HEK293 (cell line): ENCODE measurements at regions not wholly inside any gene's neighbourhood (a gene's known extent, or its start where the extent isn't known, plus 50 kb on each side); places are given as distances from the start of the nearest gene placed in this dataset.

Experiments used
- CTCF ChIA-PET: fragments of 350-600 bp; formaldehyde crosslinking; extraction: SDS; loops from one replicate; lab custom pipeline; 2021; ENCODE audit warnings: antibody characterized with exemption; lab: Yijun Ruan, JAX
- POLR2A ChIA-PET: fragments of 300-600 bp; formaldehyde crosslinking; extraction: SDS; loops from one replicate; lab custom pipeline; 2020; ENCODE audit warnings: antibody characterized with exemption, inconsistent platforms; lab: Yijun Ruan, JAX
- H3K27ac ChIP-seq: fragments of 200-500 bp; sonication (Bioruptor generic); 2 replicates; pipeline ENCODE4 v1.5.1; 2014; ENCODE audit warnings: low read depth, low read length, control low read depth, inconsistent platforms; ENCODE audit errors: extremely low read depth
- H3K36me3 ChIP-seq, 2 experiments: fragments of 200-500 bp in 1 of 2; sonication (Bioruptor generic) in 1 of 2; 1 replicate in 1 of 2; 2 replicates in 1 of 2; pipeline ENCODE4 v1.5.1; 2014 to 2017; ENCODE audit warnings: inconsistent platforms in 2 of 2, low read length in 2 of 2; ENCODE audit not compliant: control insufficient read depth in 2 of 2, insufficient read depth in 1 of 2
- H3K4me1 ChIP-seq: fragments of 200-500 bp; sonication (Bioruptor generic); 2 replicates; pipeline ENCODE4 v1.5.1; 2014; ENCODE audit warnings: mild to moderate bottlenecking, low read length, inconsistent platforms; ENCODE audit not compliant: control insufficient read depth, insufficient read depth
- H3K4me3 ChIP-seq: 2 replicates; pipeline ENCODE4 v1.5.1; 2011; ENCODE audit warnings: low read depth, mild to moderate bottlenecking, control low read depth, low read length, moderate library complexity
- H3K9me3 ChIP-seq: fragments of 200-500 bp; sonication (Bioruptor generic); 2 replicates; pipeline ENCODE4 v1.5.1; 2014; ENCODE audit warnings: low read depth, low read length, inconsistent platforms; ENCODE audit not compliant: control insufficient read depth, insufficient read depth
- GLI4 ChIP-seq: fragments of 450-650 bp; formaldehyde crosslinking; IDR thresholded peaks from 2 replicates; pipeline ENCODE4 v1.5.1; 2016; ENCODE audit warnings: missing biosample characterization, missing genetic modification characterization
- HOXD13 ChIP-seq: sonication (generic); formaldehyde crosslinking; IDR thresholded peaks from 2 replicates; pipeline ENCODE4 v1.8.0; 2022; ENCODE audit warnings: missing genetic modification reagents, borderline replicate concordance
- KLF8 ChIP-seq: fragments of 450-650 bp; formaldehyde crosslinking; IDR thresholded peaks from 2 replicates; pipeline ENCODE4 v1.5.1; 2016; ENCODE audit warnings: missing biosample characterization, missing genetic modification characterization
- SP7 ChIP-seq: fragments of 450-650 bp; formaldehyde crosslinking; IDR thresholded peaks from 2 replicates; pipeline ENCODE4 v1.5.1; 2016; ENCODE audit warnings: missing biosample characterization, missing genetic modification characterization
- TCF7L2 ChIP-seq: IDR thresholded peaks from 2 replicates; pipeline ENCODE4 v1.6.1; 2011; ENCODE audit warnings: low read depth, mild to moderate bottlenecking, inconsistent platforms, low read length, moderate library complexity, borderline replicate concordance
- ZNF112 ChIP-seq: fragments of 450-650 bp; formaldehyde crosslinking; IDR thresholded peaks from 2 replicates; pipeline ENCODE4 v1.5.0; 2017; ENCODE audit warnings: missing biosample characterization, missing genetic modification characterization
- ZNF169 ChIP-seq: fragments of 450-650 bp; formaldehyde crosslinking; IDR thresholded peaks from 2 replicates; pipeline ENCODE4 v1.5.1; 2016; ENCODE audit warnings: missing biosample characterization, missing genetic modification characterization
- ZNF175 ChIP-seq: fragments of 450-650 bp; formaldehyde crosslinking; IDR thresholded peaks from 2 replicates; pipeline ENCODE4 v1.5.1; 2016; ENCODE audit warnings: missing biosample characterization, missing genetic modification characterization
- ZNF211 ChIP-seq: fragments of 450-650 bp; formaldehyde crosslinking; IDR thresholded peaks from 2 replicates; pipeline ENCODE4 v1.5.1; 2016; ENCODE audit warnings: low read depth, missing biosample characterization, missing genetic modification characterization
- ZNF292 ChIP-seq: fragments of 450-650 bp; formaldehyde crosslinking; IDR thresholded peaks from 2 replicates; pipeline ENCODE4 v1.5.1; 2016; ENCODE audit warnings: low read depth, missing biosample characterization, missing genetic modification characterization, borderline replicate concordance
- ZNF311 ChIP-seq: fragments of 450-650 bp; formaldehyde crosslinking; IDR thresholded peaks from 2 replicates; pipeline ENCODE4 v1.5.1; 2017; ENCODE audit warnings: missing biosample characterization, missing genetic modification characterization, borderline replicate concordance
- ZNF324 ChIP-seq: fragments of 450-650 bp; formaldehyde crosslinking; IDR thresholded peaks from 2 replicates; pipeline ENCODE4 v1.5.1; 2016; ENCODE audit warnings: missing biosample characterization, missing genetic modification characterization
- ZNF341 ChIP-seq: fragments of 450-650 bp; formaldehyde crosslinking; IDR thresholded peaks from 2 replicates; pipeline ENCODE4; 2016; ENCODE audit warnings: low read depth, missing biosample characterization, missing genetic modification characterization
- ZNF354C ChIP-seq: fragments of 450-650 bp; formaldehyde crosslinking; IDR thresholded peaks from 2 replicates; pipeline ENCODE4 v1.5.1; 2016; ENCODE audit warnings: missing biosample characterization, missing genetic modification characterization, low read depth, borderline replicate concordance
- ZNF366 ChIP-seq: fragments of 450-650 bp; formaldehyde crosslinking; conservative IDR thresholded peaks from 2 replicates; pipeline ENCODE4 v1.5.1; 2016; ENCODE audit warnings: missing biosample characterization, missing genetic modification characterization
- ZNF473 ChIP-seq: fragments of 450-650 bp; formaldehyde crosslinking; IDR thresholded peaks from 2 replicates; pipeline ENCODE4 v1.5.1; 2017; ENCODE audit warnings: missing biosample characterization, missing genetic modification characterization
- ZNF501 ChIP-seq: fragments of 450-650 bp; formaldehyde crosslinking; IDR thresholded peaks from 2 replicates; pipeline ENCODE4 v1.5.1; 2016; ENCODE audit warnings: missing biosample characterization, missing genetic modification characterization
- ZNF510 ChIP-seq: fragments of 450-650 bp; formaldehyde crosslinking; IDR thresholded peaks from 2 replicates; pipeline ENCODE4 v1.5.1; 2018; ENCODE audit warnings: mild to moderate bottlenecking, missing genetic modification characterization, missing biosample characterization; ENCODE audit not compliant: insufficient replicate concordance
- ZNF544 ChIP-seq: fragments of 450-650 bp; formaldehyde crosslinking; IDR thresholded peaks from 2 replicates; pipeline ENCODE4 v1.5.0; 2017; ENCODE audit warnings: missing biosample characterization, missing genetic modification characterization
- ZNF561 ChIP-seq: fragments of 450-650 bp; IDR thresholded peaks from 2 replicates; pipeline ENCODE4 v1.5.1; 2018; ENCODE audit warnings: missing biosample characterization, missing genetic modification characterization, borderline replicate concordance
- ZNF585B ChIP-seq: fragments of 450-650 bp; formaldehyde crosslinking; IDR thresholded peaks from 2 replicates; pipeline ENCODE4 v1.5.1; 2016; ENCODE audit warnings: missing biosample characterization, missing genetic modification characterization
- ZNF670 ChIP-seq: fragments of 450-650 bp; formaldehyde crosslinking; IDR thresholded peaks from 2 replicates; pipeline ENCODE4 v1.5.1; 2016; ENCODE audit warnings: missing biosample characterization, missing genetic modification characterization, low read depth
- ZNF701 ChIP-seq: fragments of 450-650 bp; formaldehyde crosslinking; IDR thresholded peaks from 2 replicates; pipeline ENCODE4 v1.5.1; 2016; ENCODE audit warnings: missing biosample characterization, missing genetic modification characterization
- ZNF785 ChIP-seq: fragments of 450-650 bp; formaldehyde crosslinking; IDR thresholded peaks from 2 replicates; pipeline ENCODE4 v1.5.1; 2016; ENCODE audit warnings: missing biosample characterization, missing genetic modification characterization
- ZNF830 ChIP-seq: fragments of 450-650 bp; IDR thresholded peaks from 2 replicates; pipeline ENCODE4 v1.5.0; 2018; ENCODE audit warnings: missing biosample characterization, missing genetic modification characterization, low read depth, mild to moderate bottlenecking, moderate library complexity
- ZNF837 ChIP-seq: fragments of 450-650 bp; formaldehyde crosslinking; IDR thresholded peaks from 2 replicates; pipeline ENCODE4 v1.5.1; 2016; ENCODE audit warnings: missing biosample characterization, missing genetic modification characterization
- ZNF843 ChIP-seq: fragments of 450-650 bp; formaldehyde crosslinking; IDR thresholded peaks from 2 replicates; pipeline ENCODE4 v1.5.1; 2016; ENCODE audit warnings: missing biosample characterization, missing genetic modification characterization
- TF ChIP-seq, protein P1 (sequence below): fragments of 450-650 bp; formaldehyde crosslinking; IDR thresholded peaks from 2 replicates; pipeline ENCODE4 v1.5.1; 2016; ENCODE audit warnings: missing biosample characterization, missing genetic modification characterization
- TF ChIP-seq, protein P2 (sequence below): fragments of 450-650 bp; formaldehyde crosslinking; IDR thresholded peaks from 2 replicates; pipeline ENCODE4 v1.5.1; 2016; ENCODE audit warnings: missing biosample characterization, missing genetic modification characterization
- TF ChIP-seq, protein P3 (sequence below): fragments of 450-650 bp; formaldehyde crosslinking; IDR thresholded peaks from 2 replicates; pipeline ENCODE4 v1.5.1; 2016; ENCODE audit warnings: missing biosample characterization, missing genetic modification characterization, low read depth
- TF ChIP-seq, protein P4 (sequence below): fragments of 450-650 bp; IDR thresholded peaks from 2 replicates; pipeline ENCODE4 v1.5.1; 2018; ENCODE audit warnings: missing biosample characterization, missing genetic modification characterization

DNA sequence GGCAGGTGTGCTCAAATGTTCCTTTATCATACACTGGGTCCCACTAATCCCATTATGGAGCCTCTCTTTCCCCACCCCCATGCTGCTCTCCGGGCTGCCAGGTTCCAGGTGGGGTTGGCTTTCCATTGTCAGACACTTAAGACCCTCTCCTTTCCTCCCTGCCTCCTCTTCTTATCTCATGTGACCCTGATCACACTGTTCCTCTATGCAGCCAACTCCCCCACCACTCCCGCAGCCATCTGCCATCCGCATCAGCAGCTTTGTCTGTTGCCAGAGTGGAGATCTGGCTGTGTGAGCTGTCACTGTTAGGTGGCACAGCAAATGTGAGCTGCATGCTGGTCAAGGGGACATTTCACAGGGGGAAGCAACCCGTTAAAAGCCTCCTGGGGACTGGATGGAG, 391.4 kb downstream of the TNS3 start (continued):
- TF ChIP-seq ZNF366 (tag by site-specific recombination) (no peak), ZNF701 (tag by site-specific recombination) (no peak), ZNF169 (tag by site-specific recombination) (no peak), ZNF843 (tag by site-specific recombination) (no peak), ZNF473 (tag by site-specific recombination) (no peak), ZNF544 (tag by site-specific recombination) (no peak), ZNF785 (tag by site-specific recombination) (no peak)
- TF ChIP-seq, protein P1, sequence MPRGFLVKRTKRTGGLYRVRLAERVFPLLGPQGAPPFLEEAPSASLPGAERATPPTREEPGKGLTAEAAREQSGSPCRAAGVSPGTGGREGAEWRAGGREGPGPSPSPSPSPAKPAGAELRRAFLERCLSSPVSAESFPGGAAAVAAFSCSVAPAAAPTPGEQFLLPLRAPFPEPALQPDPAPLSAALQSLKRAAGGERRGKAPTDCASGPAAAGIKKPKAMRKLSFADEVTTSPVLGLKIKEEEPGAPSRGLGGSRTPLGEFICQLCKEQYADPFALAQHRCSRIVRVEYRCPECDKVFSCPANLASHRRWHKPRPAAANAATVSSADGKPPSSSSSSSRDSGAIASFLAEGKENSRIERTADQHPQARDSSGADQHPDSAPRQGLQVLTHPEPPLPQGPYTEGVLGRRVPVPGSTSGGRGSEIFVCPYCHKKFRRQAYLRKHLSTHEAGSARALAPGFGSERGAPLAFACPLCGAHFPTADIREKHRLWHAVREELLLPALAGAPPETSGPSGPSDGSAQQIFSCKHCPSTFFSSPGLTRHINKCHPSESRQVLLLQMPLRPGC (tag by site-specific recombination), result no peak
- TF ChIP-seq, protein P2, sequence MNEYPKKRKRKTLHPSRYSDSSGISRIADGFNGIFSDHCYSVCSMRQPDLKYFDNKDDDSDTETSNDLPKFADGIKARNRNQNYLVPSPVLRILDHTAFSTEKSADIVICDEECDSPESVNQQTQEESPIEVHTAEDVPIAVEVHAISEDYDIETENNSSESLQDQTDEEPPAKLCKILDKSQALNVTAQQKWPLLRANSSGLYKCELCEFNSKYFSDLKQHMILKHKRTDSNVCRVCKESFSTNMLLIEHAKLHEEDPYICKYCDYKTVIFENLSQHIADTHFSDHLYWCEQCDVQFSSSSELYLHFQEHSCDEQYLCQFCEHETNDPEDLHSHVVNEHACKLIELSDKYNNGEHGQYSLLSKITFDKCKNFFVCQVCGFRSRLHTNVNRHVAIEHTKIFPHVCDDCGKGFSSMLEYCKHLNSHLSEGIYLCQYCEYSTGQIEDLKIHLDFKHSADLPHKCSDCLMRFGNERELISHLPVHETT, result no peak

DNA sequence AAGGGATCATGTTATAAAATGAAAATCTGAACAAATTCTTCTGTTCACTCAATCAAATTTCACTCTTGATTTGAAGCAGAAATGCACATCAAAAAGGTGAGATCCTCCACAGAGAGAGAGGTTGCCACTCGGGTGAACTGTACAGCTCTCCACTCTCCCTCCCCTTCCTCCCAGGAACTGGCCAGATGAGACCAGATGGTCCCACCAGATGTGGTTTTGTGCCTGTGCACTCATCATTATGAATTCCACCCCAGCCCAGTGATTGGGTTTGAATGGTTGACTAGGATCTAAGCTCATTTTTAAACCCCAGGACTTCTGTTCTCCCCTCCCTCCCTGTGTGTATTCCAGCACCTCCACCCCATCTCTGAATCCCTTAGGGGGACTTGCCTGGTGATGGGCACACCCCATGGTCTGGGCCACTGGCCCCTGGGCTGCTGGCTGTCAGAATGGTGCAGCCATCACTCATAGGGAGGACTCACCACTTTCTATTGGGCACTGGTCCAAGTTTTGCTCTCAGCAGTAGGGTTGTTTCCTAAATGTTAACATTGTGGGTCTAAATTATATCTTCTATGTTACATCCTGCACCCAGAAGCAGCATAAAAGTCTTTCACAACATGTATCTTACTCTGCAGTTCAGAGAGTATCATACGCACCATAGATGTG, 393.1 kb downstream of the TNS3 start:
- ChIA-PET POLR2A (no interaction called here), CTCF (interaction anchor here (0.6 to 0.8 kb wide), 2 partner anchors 88 to 1112 kb away, joined by 3 read pairs; no protein-coding TSS in a partner anchor)
- no peak overlapping the region for H3K4me3 ChIP-seq
- no peaks in the 10 kb centered on the region for H3K9me3 ChIP-seq
- no peaks in the 10 kb centered on the region for H3K36me3 ChIP-seq
- no peak overlapping the region for H3K27ac ChIP-seq
- TF ChIP-seq ZNF510 (no peak), ZNF292 (no peak), ZNF843 (tag by site-specific recombination) (no peak), KLF8 (tag by site-specific recombination) (no peak), SP7 (tag by site-specific recombination) (no peak), ZNF175 (no peak)
- TF ChIP-seq, protein P3, sequence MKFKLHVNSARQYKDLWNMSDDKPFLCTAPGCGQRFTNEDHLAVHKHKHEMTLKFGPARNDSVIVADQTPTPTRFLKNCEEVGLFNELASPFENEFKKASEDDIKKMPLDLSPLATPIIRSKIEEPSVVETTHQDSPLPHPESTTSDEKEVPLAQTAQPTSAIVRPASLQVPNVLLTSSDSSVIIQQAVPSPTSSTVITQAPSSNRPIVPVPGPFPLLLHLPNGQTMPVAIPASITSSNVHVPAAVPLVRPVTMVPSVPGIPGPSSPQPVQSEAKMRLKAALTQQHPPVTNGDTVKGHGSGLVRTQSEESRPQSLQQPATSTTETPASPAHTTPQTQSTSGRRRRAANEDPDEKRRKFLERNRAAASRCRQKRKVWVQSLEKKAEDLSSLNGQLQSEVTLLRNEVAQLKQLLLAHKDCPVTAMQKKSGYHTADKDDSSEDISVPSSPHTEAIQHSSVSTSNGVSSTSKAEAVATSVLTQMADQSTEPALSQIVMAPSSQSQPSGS (tag by site-specific recombination), result no peak
- no peaks in the 10 kb centered on the region for H3K4me1 ChIP-seq

DNA sequence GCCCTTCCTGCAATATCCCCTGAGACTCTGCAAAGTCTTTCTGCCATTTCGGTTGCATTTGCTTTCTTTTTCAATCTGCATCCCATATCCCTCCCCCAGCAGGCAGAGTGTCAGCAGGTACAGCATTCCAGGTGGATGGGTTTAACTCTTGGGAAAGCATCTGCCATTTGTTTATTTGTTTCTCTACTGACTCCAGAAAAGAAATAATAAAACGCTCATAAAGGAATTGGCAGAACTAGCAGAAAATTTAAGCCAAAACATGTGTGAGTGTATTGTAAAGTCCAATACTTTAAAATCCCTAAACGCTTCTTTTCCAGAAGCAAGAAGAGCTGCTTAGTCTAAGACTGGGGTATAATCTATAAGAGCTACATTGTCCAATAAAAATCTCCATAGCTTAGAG, 393.8 kb downstream of the TNS3 start:
- Histone ChIP-seq H3K9me3 (no peaks in the 10 kb centered on the region), H3K4me1 (no peaks in the 10 kb centered on the region), H3K4me3 (no peak overlapping the region), H3K27ac (no peak overlapping the region), H3K36me3 (no peaks in the 10 kb centered on the region)
- ChIA-PET POLR2A (no interaction called here), CTCF (interaction anchor here (0.6 to 1.0 kb wide), 4 partner anchors 88 to 1905 kb away, joined by 3 read pairs; no protein-coding TSS in a partner anchor)
- TF ChIP-seq ZNF670 (tag by site-specific recombination) (no peak), ZNF585B (tag by site-specific recombination) (no peak), ZNF837 (tag by site-specific recombination) (no peak), ZNF501 (no peak), ZNF324 (tag by site-specific recombination) (no peak), HOXD13 (CRISPR knock-in tag) (no peak), ZNF830 (tag by site-specific recombination) (no peak), ZNF311 (tag by site-specific recombination) (no peak), ZNF341 (tag by site-specific recombination) (no peak), TCF7L2 (no peak), GLI4 (no peak), ZNF354C (tag by site-specific recombination) (no peak), ZNF211 (tag by site-specific recombination) (no peak), ZNF561 (tag by site-specific recombination) (no peak), ZNF112 (tag by site-specific recombination) (no peak)
- TF ChIP-seq, protein P4, sequence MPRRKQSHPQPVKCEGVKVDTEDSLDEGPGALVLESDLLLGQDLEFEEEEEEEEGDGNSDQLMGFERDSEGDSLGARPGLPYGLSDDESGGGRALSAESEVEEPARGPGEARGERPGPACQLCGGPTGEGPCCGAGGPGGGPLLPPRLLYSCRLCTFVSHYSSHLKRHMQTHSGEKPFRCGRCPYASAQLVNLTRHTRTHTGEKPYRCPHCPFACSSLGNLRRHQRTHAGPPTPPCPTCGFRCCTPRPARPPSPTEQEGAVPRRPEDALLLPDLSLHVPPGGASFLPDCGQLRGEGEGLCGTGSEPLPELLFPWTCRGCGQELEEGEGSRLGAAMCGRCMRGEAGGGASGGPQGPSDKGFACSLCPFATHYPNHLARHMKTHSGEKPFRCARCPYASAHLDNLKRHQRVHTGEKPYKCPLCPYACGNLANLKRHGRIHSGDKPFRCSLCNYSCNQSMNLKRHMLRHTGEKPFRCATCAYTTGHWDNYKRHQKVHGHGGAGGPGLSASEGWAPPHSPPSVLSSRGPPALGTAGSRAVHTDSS (tag by site-specific recombination), result no peak
